DND-41 (cell line): ENCODE measurements at regions not wholly inside any gene's neighbourhood (a gene's known extent, or its start where the extent isn't known, plus 50 kb on each side); places are given as distances from the start of the nearest gene placed in this dataset.

ENCODE experiments used
- ATAC-seq: fragments of 200-7000 bp; cut with Tn5 transposase; 3 replicates; pipeline ENCODE4 v1.9.1; 2021; ENCODE audit warnings: low read depth; ENCODE audit not compliant: insufficient read depth
- DNase-seq: peaks from one replicate; pipeline ENCODE4 v3.0.0-alpha.2; 2020
- H2AFZ ChIP-seq: 2 replicates; pipeline ENCODE4 v1.6.0; 2012; ENCODE audit warnings: low read depth, low read length
- H3K27ac ChIP-seq: 2 replicates; pipeline ENCODE4 v1.5.1; 2012; ENCODE audit warnings: low read length, inconsistent platforms
- H3K27me3 ChIP-seq: fragments of 200-600 bp; sonication (generic); 2 replicates; pipeline ENCODE4 v1.6.0; 2012; ENCODE audit warnings: low read length, mild to moderate bottlenecking, inconsistent platforms; ENCODE audit not compliant: insufficient read depth, poor library complexity
- H3K36me3 ChIP-seq: 2 replicates; pipeline ENCODE4 v1.5.1; 2012; ENCODE audit warnings: low read length, inconsistent platforms; ENCODE audit not compliant: insufficient read depth
- H3K4me1 ChIP-seq: 2 replicates; pipeline ENCODE4 v1.5.1; 2012; ENCODE audit warnings: mild to moderate bottlenecking, low read length; ENCODE audit not compliant: insufficient read depth
- H3K4me2 ChIP-seq: 2 replicates; pipeline ENCODE4 v1.6.0; 2012; ENCODE audit warnings: mild to moderate bottlenecking, moderate library complexity, low read length, inconsistent platforms; ENCODE audit not compliant: insufficient read depth
- H3K4me3 ChIP-seq, 2 experiments: fragments of 200-600 bp in 1 of 2; shearing (Covaris generic) in 1 of 2; 2 replicates each; pipeline ENCODE4 v1.5.1; 2012 to 2016; ENCODE audit warnings: inconsistent platforms in 2 of 2, low read length in 2 of 2, mild to moderate bottlenecking in 2 of 2, low read depth in 1 of 2, moderate library complexity in 1 of 2
- H3K79me2 ChIP-seq: 2 replicates; pipeline ENCODE4 v1.6.0; 2012; ENCODE audit warnings: low read length, inconsistent platforms; ENCODE audit not compliant: insufficient read depth
- H3K9ac ChIP-seq: 2 replicates; pipeline ENCODE4 v1.6.0; 2012; ENCODE audit warnings: low read depth, mild to moderate bottlenecking, inconsistent platforms, low read length, moderate library complexity
- H3K9me3 ChIP-seq: 2 replicates; pipeline ENCODE4 v1.5.1; 2012; ENCODE audit warnings: low read length, moderate library complexity, mild to moderate bottlenecking, inconsistent platforms; ENCODE audit not compliant: insufficient read depth, severe bottlenecking
- H4K20me1 ChIP-seq: 2 replicates; pipeline ENCODE4 v1.6.0; 2012; ENCODE audit warnings: low read length; ENCODE audit not compliant: insufficient read depth
- EZH2 ChIP-seq: IDR thresholded peaks from 3 replicates; pipeline ENCODE4 v1.6.1; 2012; ENCODE audit warnings: borderline replicate concordance, low read depth, mild to moderate bottlenecking, moderate library complexity, low read length, inconsistent platforms; ENCODE audit not compliant: severe bottlenecking
- TF ChIP-seq, protein P1 (sequence below): IDR thresholded peaks from 2 replicates; pipeline ENCODE4 v1.5.1; 2012; ENCODE audit warnings: borderline replicate concordance, low read length, moderate library complexity, mild to moderate bottlenecking; ENCODE audit not compliant: poor library complexity, severe bottlenecking; ENCODE audit errors: extremely low read depth

DNA sequence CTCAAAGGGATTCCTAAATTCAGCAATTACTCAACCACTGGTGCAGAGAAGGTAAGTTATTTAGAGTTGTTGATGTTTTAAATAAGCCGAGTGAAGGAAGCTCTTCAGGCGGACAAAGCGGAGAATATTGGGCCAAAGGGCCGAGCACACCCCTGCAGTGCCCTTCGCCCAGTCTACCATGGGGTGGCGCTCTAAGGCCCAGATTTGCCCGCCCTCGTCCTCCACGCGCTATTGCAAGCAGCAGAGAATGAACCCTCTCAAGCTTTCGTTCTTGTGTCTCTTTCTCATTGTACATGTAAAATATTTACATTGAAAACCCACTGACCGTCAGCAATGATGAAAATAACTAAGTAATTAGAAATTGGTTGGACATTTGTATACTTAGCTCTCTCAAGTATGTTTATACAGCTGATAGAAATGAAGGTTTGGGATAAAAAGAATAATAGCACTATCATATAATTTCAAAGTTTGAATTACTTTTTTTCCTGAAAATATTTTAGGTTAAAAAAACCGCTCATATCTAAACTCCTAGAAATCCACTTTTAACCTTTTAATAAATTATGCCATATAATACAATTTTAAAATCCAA, 195.0 kb upstream of the CEP162 start:
- no peak overlapping the region for H3K27ac ChIP-seq
- TF ChIP-seq, protein P1, sequence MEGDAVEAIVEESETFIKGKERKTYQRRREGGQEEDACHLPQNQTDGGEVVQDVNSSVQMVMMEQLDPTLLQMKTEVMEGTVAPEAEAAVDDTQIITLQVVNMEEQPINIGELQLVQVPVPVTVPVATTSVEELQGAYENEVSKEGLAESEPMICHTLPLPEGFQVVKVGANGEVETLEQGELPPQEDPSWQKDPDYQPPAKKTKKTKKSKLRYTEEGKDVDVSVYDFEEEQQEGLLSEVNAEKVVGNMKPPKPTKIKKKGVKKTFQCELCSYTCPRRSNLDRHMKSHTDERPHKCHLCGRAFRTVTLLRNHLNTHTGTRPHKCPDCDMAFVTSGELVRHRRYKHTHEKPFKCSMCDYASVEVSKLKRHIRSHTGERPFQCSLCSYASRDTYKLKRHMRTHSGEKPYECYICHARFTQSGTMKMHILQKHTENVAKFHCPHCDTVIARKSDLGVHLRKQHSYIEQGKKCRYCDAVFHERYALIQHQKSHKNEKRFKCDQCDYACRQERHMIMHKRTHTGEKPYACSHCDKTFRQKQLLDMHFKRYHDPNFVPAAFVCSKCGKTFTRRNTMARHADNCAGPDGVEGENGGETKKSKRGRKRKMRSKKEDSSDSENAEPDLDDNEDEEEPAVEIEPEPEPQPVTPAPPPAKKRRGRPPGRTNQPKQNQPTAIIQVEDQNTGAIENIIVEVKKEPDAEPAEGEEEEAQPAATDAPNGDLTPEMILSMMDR, result peak; percentile 53
- TF ChIP-seq EZH2, result no peak
- H3K27me3 ChIP-seq, result no peaks in the 10 kb centered on the region
- no peaks in the 10 kb centered on the region for H3K4me1 ChIP-seq
- ATAC-seq, result no peak
- no peaks in the 10 kb centered on the region for H3K9me3 ChIP-seq
- H3K79me2 ChIP-seq, result no peaks in the 10 kb centered on the region
- H4K20me1 ChIP-seq, result no peaks in the 10 kb centered on the region
- no peak overlapping the region for H3K9ac ChIP-seq
- no peak overlapping the region for H2AFZ ChIP-seq
- DNase-seq, result peak; percentile 15
- no peak overlapping the region for H3K4me3 ChIP-seq
- no peak overlapping the region for H3K4me2 ChIP-seq
- H3K36me3 ChIP-seq, result no peaks in the 10 kb centered on the region

DNA sequence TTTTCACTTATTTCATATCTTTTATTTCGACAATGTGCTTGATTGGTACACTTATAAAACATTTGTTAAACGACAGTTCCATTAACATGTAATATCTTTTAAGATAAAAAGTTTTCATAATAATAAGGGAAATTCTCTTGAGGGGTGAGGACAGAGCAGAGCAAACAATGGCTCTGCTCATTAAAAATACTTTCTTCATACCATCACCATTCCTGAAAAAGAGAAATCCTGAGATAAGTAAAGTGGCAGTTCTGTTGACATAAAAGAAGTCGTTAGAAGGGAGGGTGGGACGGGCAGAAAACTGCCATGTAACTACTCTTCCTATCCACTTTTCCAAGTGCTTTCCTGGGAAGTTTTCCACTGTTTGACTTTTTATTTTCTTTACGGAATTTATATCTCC, 193.6 kb upstream of the CEP162 start:
- H3K36me3 ChIP-seq, result no peaks in the 10 kb centered on the region
- TF ChIP-seq, protein P1, result no peak
- TF ChIP-seq EZH2, result no peak
- H3K4me2 ChIP-seq, result no peak overlapping the region
- H3K4me1 ChIP-seq, result no peaks in the 10 kb centered on the region
- no peaks in the 10 kb centered on the region for H3K27me3 ChIP-seq
- no peak overlapping the region for H3K4me3 ChIP-seq
- H3K9ac ChIP-seq, result no peak overlapping the region
- H3K79me2 ChIP-seq, result no peaks in the 10 kb centered on the region
- H4K20me1 ChIP-seq, result no peaks in the 10 kb centered on the region
- H3K27ac ChIP-seq, result no peak overlapping the region
- DNase-seq (no peak), ATAC-seq (no peak)
- no peak overlapping the region for H2AFZ ChIP-seq
- H3K9me3 ChIP-seq, result no peaks in the 10 kb centered on the region

DNA sequence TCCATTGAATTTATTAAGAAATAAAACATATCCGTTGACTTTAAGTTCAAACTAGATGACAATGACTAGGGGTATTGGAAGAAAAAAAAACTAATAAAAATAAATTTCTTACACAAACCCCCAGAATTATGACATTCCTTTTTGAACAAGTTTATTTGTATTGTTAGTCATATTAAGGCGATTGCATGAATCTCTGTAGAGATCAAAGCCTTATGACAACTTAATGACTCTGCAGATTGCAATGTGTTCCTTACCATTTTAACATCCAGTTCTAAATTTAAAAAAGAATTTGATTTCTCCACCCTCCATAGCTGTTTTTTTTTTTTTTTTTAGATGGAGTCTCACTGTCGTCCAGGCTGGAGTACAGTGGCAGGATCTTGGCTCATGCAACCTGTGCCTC, 189.8 kb upstream of the CEP162 start:
- TF ChIP-seq, protein P1, result no peak
- TF ChIP-seq EZH2, result no peak
- no peak for DNase-seq
- Histone ChIP-seq H3K4me2 (no peak overlapping the region), H3K4me3 (no peak overlapping the region), H3K79me2 (no peaks in the 10 kb centered on the region), H3K4me1 (no peaks in the 10 kb centered on the region), H2AFZ (no peak overlapping the region), H3K9me3 (no peaks in the 10 kb centered on the region), H3K27ac (no peak overlapping the region), H4K20me1 (no peaks in the 10 kb centered on the region), H3K36me3 (no peaks in the 10 kb centered on the region), H3K27me3 (no peaks in the 10 kb centered on the region), H3K9ac (no peak overlapping the region)
- no peak for ATAC-seq
